ENCODE measurements at regions not wholly inside any gene's neighbourhood (a gene's known extent, or its start where the extent isn't known, plus 50 kb on each side); places are given as distances from the start of the nearest gene placed in this dataset.
A peak's percentile ranks its signal among the peaks of the same experiment; 100 is the strongest.

DNA sequence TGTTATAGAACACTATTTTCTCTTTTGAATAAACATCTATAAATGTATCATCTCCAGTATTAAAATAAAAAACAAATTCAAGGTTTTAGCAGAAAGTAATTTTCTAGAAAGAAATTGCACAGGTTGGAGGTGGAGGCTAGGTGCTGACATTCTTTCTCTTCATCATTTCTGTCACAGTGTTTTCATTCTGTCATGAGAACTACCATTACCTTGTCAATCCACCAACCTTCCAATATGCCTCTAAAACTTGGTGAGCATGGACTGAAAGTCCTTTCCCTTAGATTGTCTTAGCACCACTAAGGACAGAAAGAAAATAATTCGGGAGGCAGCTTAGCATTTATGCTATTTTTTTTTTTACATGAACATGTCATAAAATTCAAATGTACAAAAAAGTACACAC is 596.2 kb upstream of the DPPA4 start:
- TF ChIP-seq, protein P1, sequence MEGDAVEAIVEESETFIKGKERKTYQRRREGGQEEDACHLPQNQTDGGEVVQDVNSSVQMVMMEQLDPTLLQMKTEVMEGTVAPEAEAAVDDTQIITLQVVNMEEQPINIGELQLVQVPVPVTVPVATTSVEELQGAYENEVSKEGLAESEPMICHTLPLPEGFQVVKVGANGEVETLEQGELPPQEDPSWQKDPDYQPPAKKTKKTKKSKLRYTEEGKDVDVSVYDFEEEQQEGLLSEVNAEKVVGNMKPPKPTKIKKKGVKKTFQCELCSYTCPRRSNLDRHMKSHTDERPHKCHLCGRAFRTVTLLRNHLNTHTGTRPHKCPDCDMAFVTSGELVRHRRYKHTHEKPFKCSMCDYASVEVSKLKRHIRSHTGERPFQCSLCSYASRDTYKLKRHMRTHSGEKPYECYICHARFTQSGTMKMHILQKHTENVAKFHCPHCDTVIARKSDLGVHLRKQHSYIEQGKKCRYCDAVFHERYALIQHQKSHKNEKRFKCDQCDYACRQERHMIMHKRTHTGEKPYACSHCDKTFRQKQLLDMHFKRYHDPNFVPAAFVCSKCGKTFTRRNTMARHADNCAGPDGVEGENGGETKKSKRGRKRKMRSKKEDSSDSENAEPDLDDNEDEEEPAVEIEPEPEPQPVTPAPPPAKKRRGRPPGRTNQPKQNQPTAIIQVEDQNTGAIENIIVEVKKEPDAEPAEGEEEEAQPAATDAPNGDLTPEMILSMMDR (IDR thresholded peaks at IDR 0.05; ENCODE audit: control insufficient read depth, insufficient read depth, low read depth, low read length, missing control alignments): no peak
- no peak for DNase-seq (ENCODE audit: low read depth)
- no peak overlapping the region for H3K4me3 ChIP-seq (ENCODE audit: control insufficient read depth, low read depth, low read length)

DNA sequence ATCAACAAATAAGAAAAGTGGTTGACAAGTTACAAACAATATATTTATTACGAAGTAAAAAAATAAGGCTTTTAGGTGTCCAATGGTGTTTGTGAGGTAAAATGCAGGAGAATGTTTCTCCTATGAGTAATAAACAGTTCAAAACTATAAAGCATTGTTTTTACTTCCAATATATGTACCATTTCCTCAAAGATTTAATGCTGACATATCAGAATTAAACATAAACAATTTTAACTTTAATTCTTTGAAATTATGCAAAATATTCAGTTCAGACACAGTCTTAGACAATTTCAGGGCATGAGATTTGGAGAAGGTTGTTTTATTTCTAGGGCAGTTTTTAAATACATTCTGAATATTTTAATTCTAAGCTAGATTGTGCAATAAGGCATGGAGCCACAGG is 602.5 kb upstream of the DPPA4 start:
- H3K4me3 ChIP-seq (ENCODE audit: control insufficient read depth, low read depth, low read length): no peak overlapping the region
- no peak for DNase-seq (ENCODE audit: low read depth)
- TF ChIP-seq, protein P1 (IDR thresholded peaks at IDR 0.05; ENCODE audit: control insufficient read depth, insufficient read depth, low read depth, low read length, missing control alignments): no peak

DNA sequence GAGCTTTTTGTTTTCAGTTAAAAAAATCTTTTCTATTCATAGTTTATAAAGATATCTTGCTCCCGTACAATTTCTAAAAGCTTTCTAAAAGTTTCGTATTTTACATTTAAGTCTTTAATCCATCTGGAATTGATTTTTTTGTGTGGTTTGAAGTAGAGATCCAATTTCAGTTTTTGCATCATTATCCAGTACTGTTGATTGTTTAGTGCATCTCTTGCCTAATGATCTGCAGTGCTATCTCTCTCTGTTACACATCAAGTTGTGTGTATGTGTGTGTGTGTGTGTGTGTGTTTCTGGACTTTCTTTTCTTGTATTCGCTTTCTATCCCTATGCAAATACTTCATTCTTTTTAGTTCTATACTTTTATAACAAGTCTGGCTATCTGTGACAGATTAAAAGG is 605.8 kb upstream of the DPPA4 start:
- H3K4me3 ChIP-seq (ENCODE audit: control insufficient read depth, low read depth, low read length): no peak overlapping the region
- DNase-seq (ENCODE audit: low read depth): peak; percentile 55
- TF ChIP-seq, protein P1 (IDR thresholded peaks at IDR 0.05; ENCODE audit: control insufficient read depth, insufficient read depth, low read depth, low read length, missing control alignments): no peak

DNA sequence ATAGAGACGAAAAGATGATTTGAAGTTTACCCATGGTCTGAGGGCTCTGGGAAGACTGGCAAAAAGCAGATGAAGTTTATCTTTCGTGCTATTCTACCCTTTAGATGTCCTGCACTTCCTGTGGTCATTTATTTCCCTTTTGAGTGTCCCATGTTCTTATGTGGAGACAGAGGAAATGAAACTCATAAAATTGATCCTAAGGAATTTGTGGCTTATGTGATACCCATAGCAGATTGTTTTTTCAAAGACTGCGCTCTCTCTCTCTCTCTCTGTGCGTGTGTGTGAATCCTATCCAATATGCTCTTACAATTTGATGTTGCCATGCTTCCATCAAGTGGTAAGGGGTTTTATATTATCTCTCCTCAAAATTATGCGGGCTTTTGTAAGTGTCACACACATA is 607.5 kb upstream of the DPPA4 start:
- DNase-seq (ENCODE audit: low read depth): no peak
- H3K4me3 ChIP-seq (ENCODE audit: control insufficient read depth, low read depth, low read length): no peak overlapping the region
- TF ChIP-seq, protein P1 (IDR thresholded peaks at IDR 0.05; ENCODE audit: control insufficient read depth, insufficient read depth, low read depth, low read length, missing control alignments): no peak

DNA sequence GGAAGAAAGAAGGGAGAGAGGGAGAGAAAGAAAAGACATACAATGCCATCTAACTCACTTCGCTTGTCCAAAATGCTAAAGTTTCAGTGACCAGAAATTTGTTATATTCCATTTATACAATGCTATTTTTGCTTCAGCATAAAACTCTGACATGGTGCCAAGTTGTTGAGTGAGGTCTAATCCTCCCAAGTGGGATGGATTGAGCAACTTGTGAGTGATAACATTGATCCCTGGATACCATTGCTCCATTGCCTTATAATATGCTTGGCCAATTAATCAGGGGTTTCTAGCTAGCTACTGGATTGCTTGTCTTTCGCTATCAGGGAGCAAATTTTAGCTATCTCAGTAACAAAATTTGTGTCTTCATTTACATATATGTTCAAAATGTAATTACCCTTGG is 615.6 kb upstream of the DPPA4 start:
- TF ChIP-seq, protein P1 (IDR thresholded peaks at IDR 0.05; ENCODE audit: control insufficient read depth, insufficient read depth, low read depth, low read length, missing control alignments): no peak
- DNase-seq (ENCODE audit: low read depth): no peak
- H3K4me3 ChIP-seq (ENCODE audit: control insufficient read depth, low read depth, low read length): no peak overlapping the region

DNA sequence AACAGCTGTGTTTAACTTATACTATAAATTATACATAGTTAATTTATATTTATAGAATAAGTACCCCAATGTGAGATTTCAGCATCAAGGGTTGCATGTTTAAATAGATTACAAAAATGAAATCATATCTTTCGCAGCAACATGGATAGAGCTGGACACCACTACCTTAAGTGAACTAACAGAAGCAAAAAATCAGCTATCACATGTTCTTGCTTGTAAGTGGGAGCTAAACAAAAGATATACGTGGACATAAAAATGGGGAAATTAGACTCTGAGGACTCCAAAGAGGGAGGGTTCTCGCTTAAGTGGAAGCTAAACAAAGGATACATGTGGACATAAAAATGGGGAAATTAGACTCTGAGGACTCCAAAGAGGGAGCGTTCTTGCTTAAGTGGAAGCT is 626.5 kb upstream of the DPPA4 start:
- H3K4me3 ChIP-seq (ENCODE audit: control insufficient read depth, low read depth, low read length): no peak overlapping the region
- TF ChIP-seq, protein P1 (IDR thresholded peaks at IDR 0.05; ENCODE audit: control insufficient read depth, insufficient read depth, low read depth, low read length, missing control alignments): no peak
- DNase-seq (ENCODE audit: low read depth): no peak

DNA sequence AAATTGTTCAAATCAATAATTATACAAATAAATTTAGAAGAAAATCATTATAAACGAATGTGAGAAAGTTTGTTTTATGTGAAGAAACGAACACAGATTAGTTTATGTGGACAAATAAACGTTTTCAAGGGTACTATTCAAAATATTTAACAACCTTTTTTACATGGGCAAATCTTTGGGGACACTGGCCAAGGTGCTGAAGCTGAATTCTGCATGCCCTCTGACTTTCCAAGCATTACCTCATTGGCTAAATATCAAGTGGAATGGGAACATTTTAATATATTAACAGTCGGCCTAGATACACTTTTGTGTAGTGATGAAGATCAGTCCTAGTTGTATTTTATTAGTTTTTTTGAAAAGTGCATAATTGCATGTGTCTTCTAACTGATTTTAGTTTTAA is 636.4 kb upstream of the DPPA4 start:
- DNase-seq (ENCODE audit: low read depth): no peak
- no peak overlapping the region for H3K4me3 ChIP-seq (ENCODE audit: control insufficient read depth, low read depth, low read length)
- TF ChIP-seq, protein P1 (IDR thresholded peaks at IDR 0.05; ENCODE audit: control insufficient read depth, insufficient read depth, low read depth, low read length, missing control alignments): no peak
